NCI-H1417 treated with DMSO at 0.1 percent for 48 hours (cell line): ENCODE measurements at regions not wholly inside any gene's neighbourhood (a gene's known extent, or its start where the extent isn't known, plus 50 kb on each side); places are given as distances from the start of the nearest gene placed in this dataset.

ENCODE experiments used
- DNase-seq: peaks from one replicate; lab custom pipeline; 2025; lab: John Stamatoyannopoulos, UW

DNA sequence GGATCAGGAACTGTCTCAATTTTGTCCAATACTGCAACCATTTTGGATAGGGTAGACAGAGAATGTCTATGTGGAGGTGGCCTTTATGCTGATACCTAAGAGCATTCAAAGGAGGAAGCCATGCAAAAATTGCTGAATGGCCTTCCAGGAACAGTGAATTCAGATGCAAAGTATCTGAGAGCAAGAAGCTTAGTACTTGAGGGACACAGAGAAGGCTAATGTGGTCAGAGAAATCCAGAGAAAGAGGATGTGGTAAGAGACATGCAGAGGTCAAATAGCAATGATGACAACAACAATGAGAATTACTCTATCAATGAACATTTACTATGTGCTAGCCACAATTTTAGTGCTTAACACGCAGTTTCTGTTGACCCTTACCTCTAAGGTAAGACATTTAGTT, 785.6 kb upstream of the KLHL1 start:
- no peak for DNase-seq

- DNase-seq = no peak
Measured at GRCh38 chr13:70890289-70890688, 782.0 kb upstream of the KLHL1 start.

GRCh38 chr13:70889163-70889562, 780.9 kb upstream of the KLHL1 start:
- no peak for DNase-seq

GRCh38 chr13:70884196-70884595, 775.9 kb upstream of the KLHL1 start:
- no peak for DNase-seq

DNA sequence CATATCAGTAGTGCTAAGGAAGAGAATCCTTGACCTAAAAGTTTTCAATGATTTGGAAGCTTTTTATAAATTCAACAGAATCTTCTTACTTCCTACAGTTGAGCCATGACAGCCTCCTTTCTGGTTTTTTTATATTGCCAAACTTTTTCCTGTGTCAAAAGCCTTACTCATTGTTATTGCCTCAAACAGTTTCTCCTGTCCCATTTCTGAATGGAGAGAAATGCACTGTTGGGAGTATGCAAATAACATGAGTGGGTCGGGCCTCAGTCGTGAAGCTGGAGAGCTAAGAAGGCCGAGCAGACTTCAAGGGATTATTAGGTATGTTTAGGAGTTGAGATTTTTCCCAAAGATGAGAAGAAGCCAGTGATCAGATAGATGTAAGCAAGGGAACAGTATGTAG, 766.4 kb upstream of the KLHL1 start:
- no peak for DNase-seq

GRCh38 chr13:70864731-70865130, 756.5 kb upstream of the KLHL1 start:
- DNase-seq = no peak

DNA sequence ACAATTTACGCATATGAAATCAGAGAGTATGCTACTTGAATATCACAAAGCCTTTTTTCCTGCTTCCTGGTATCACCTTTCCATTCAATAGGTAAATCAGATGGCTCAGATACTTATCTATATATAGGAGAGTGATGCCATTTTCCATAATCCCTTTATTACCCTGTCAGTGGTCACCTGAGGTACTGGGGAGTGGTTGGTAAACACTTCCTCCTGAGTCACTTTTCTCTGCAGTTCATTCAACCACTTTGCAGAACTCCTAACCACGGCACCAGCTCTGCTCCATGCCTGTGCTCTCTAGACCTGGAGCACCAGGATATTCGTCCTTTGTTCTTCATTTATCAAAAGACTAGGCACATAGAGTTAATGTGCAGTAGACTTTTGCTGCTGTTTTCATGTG, 748.5 kb upstream of the KLHL1 start:
- DNase-seq = peak; percentile 9

- no peak for DNase-seq
Measured at GRCh38 chr13:70856025-70856424, 747.8 kb upstream of the KLHL1 start.

DNA sequence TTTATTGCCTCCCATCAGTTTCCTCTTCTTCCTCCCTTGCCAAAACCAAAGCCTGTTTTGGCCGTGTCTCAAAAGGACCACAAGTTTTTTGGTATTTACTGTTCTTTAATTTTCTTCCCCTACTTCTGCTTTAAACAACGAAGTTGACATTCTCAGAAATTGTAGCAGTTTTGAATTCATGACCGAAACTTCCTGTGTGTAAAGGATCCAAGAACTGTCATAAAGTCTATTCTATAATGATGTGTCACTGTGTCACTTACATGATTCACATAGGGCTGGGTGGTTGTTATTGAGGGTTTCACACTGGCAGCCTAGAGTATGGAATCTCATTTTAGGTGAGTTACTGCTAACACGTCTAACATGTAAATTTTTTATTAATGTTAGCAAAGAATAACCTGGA, 741.0 kb upstream of the KLHL1 start:
- DNase-seq = no peak

DNA sequence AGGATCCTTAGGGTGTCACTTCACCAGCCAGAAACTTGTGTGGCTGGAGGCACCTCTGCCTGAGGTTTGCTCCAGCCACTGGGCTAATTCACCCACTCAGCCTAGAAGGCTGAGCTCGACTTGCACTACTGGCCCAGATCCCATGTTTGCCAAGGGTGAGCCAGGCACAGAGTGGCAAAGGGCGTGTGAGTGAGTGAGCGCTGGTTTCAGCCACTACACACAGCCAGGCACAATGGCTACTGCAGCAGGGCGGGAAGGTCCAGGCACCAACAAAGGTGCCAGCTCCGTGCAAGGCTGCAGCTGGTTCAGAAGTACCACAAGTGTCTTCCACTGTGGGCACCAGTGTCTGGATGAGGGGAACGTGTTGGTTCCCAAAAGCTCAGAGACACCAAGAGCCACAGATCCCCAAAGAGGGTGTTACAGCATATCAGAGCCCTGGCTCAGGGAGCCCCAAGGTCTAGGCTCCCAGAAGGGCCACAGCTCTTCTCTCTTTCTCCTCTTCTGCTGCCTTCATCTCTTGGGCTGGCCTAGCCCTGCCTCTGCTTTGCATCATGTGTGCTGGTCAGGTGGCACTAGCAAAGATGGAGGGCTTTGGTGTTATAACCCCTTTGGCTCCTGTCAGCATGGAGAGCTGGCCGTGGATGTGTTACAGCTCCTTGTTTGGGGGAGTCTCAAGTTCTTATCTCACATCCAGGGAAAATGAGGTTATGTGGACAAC, 736.3 kb upstream of the KLHL1 start:
- no peak for DNase-seq

- DNase-seq = no peak
Measured at GRCh38 chr13:70842062-70842644, 733.9 kb upstream of the KLHL1 start.

DNA sequence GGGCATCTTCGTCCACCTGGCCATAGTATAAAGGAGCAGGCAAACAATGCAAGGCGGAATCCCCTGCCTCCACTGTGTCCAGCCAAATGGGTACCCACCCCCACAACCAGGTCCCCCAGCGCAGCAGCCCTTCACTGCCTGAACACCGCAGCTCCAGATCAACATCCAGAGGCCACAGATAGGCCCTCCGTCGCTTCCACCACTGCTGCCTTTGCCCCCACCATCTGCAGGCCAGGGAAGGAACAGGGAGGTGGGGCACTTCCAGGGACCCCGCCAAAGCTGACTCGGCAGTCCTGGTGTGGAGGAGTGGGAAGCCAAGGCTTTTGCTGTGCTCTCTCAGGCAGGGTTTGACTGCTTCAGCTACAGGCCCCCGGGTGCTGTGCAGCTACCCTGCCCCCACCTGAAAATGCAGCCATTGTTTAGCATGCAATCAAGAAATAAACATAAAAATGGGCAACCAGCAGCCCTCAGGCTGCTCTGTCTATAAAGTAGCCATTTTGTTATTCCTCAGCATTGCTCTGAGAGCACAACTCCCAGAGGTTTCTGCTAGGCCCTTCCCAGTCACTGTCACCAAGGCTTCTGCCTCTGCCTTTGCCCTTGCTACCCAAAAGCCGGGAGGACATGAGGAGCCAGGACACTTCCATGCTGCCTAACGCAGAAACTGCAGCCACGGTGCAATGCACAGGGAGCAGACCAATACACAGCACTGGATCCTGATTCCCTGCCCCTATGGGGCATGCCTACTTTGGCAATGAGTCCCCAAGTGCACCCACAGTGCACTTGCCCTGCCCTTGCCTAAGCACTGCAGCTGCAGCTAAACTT, 733.2 kb upstream of the KLHL1 start:
- DNase-seq = no peak

DNA sequence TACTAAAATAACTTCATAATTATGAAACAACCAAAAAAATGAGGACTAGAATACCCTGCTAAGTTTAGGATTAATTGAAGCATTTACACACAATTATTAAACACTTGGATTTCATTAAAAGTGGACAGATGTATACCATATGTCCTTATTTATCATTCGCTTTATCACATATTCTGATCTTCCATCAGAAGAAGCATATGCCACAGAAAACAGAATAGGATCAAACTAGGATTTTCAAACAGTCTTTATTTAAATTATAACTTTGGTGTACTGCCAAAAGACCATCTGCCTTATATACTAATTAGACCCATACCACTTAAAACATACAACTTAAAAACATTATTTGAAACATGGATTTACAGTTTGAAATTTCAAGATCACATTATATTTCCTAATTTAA, 727.1 kb upstream of the KLHL1 start:
- no peak for DNase-seq

GRCh38 chr13:70829748-70830147, 721.5 kb upstream of the KLHL1 start:
- no peak for DNase-seq

DNA sequence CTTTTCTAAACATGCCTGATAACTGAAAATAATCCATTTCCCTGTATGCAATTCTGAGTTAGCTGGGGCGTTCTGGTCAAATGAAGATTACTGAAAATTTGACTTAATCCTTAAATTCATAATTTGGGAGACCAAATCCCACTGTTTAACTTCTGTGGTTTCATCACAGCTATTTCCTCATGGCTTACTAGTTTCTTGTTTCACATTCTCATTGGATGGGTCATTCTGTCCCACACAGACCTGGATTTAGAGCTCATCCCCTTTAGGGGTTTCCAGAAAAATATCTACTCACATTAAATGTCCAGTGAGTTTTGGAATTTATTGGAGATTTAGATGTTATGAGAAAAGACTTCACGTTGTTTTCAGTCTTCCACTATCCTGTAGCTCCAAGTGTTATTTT, 709.3 kb upstream of the KLHL1 start:
- no peak for DNase-seq

DNA sequence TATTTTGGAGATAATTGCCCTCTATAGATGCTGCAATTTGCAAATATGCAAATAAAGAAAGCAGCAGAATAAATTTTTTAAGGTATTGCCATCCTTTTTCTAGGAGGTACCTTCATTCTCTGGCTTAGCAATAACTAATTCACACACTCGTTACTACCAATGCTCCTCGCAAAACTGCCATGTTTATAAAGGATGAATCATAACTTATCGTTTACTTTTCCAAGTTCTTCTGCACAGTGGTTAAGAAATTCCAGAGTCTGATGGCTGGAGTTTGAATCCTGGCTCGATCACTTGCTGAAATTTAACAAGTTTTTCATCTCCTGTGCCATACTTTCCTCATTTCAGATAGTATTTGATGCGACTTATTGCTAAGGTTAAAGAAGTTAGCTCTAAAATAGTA, 708.6 kb upstream of the KLHL1 start:
- DNase-seq = no peak

DNA sequence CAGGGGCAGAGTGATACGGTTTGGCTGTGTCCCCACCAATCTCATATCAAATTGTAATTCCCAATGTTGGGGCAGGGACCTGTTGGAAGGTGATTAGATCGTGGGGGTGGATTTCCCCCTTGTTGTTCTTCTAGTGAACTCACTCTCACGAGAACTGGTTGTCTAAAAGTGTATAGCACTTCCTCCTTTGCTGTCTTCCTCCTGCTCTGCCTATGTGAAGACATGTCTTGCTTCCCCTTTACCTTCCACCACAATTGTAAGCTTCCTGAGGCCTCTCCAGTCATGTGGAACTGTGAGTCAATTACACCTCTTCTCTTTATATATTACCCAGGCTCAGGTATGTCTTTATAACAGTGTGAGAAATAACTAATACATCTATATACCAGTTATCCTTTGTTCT, 706.4 kb upstream of the KLHL1 start:
- DNase-seq = no peak

- no peak for DNase-seq
Measured at GRCh38 chr13:70812481-70812880, 704.2 kb upstream of the KLHL1 start.

DNA sequence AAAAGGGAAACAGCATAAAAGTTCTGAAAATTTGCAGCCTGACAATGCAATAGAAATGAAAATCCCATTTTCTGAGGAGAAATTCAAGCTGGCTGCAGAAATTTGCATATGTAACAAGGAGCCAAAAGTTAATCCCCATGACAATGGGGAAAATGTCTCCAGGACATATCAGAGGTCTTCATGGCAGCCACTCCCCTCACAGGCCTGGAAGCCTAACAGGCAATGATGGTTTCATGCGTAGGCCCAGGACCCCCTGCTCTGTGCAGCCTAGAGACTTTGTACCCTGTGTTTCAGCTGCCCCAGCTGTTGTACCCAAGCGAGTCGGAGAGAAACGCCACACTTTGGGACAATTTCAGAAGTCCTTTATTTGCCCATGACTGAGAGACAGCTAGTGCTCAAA, 701.3 kb upstream of the KLHL1 start:
- DNase-seq = no peak

DNA sequence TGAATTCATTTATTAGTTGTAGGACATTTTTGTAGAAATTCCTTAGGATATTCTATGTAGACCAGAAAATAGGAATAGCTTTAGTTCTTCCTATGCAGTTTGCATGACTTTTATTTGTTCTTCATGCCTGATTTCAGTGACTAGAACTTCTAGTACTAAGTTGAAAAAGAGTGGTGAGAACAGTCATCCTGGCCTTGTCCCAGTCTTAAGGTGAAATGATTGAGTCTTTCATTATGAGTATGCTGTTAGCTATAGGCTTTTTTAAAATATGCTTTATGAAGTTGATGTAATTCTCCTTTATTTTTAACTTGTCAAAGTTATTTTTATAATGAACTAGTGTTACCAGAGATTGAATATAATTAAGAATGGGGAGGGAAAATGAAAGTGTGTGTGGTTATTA, 690.1 kb upstream of the KLHL1 start:
- no peak for DNase-seq

- DNase-seq = no peak
Measured at GRCh38 chr13:70795484-70795883, 687.2 kb upstream of the KLHL1 start.

GRCh38 chr13:70792121-70792520, 683.9 kb upstream of the KLHL1 start:
- DNase-seq = no peak

- no peak for DNase-seq
Measured at GRCh38 chr13:70789751-70790150, 681.5 kb upstream of the KLHL1 start.
